Neural cell (in vitro differentiated cells): ENCODE measurements at regions not wholly inside any gene's neighbourhood (a gene's known extent, or its start where the extent isn't known, plus 50 kb on each side); places are given as distances from the start of the nearest gene placed in this dataset.

Experiments
- CTCF ChIP-seq: fragments of 450-650 bp; IDR thresholded peaks from 2 replicates; pipeline ENCODE4 v1.5.1; 2014; ENCODE audit warnings: antibody characterized with exemption, mild to moderate bottlenecking, moderate library complexity; ENCODE audit not compliant: poor library complexity, severe bottlenecking
- EP300 ChIP-seq: fragments of 450-650 bp; conservative IDR thresholded peaks from 2 replicates; pipeline ENCODE4 v1.6.1; 2014; ENCODE audit warnings: antibody characterized with exemption, mild to moderate bottlenecking, moderate library complexity; ENCODE audit not compliant: poor library complexity, severe bottlenecking
- EZH2 ChIP-seq: fragments of 200-600, 300-800 bp; shearing (Covaris generic), sonication (generic); IDR thresholded peaks from 2 replicates; pipeline ENCODE4 v1.6.1; 2014; ENCODE audit warnings: antibody characterized with exemption, low read length, borderline replicate concordance, mild to moderate bottlenecking; ENCODE audit not compliant: insufficient read depth, poor library complexity, severe bottlenecking
- POLR2AphosphoS5 ChIP-seq: IDR thresholded peaks from 2 replicates; pipeline ENCODE4 v1.6.1; 2012
- RAD21 ChIP-seq: fragments of 450-650 bp; conservative IDR thresholded peaks from 2 replicates; pipeline ENCODE4 v1.6.1; 2014; ENCODE audit warnings: antibody characterized with exemption, mild to moderate bottlenecking, moderate library complexity
- REST ChIP-seq: IDR thresholded peaks from 2 replicates; pipeline ENCODE4 v1.6.1; 2012; ENCODE audit warnings: borderline replicate concordance
- SMC3 ChIP-seq: fragments of 450-650 bp; conservative IDR thresholded peaks from 2 replicates; pipeline ENCODE4 v1.6.1; 2014; ENCODE audit warnings: antibody characterized with exemption, mild to moderate bottlenecking, moderate library complexity; ENCODE audit not compliant: poor library complexity
- TAF1 ChIP-seq: IDR thresholded peaks from 2 replicates; pipeline ENCODE4 v1.6.1; 2012; ENCODE audit warnings: low read depth

GRCh38 chr4:160745126-160745525, 1418.7 kb downstream of the FSTL5 start:
- TF ChIP-seq CTCF = no peak
- TF ChIP-seq EZH2 = no peak
- no peak for TF ChIP-seq RAD21
- TF ChIP-seq EP300 = no peak
- TF ChIP-seq POLR2AphosphoS5 = no peak
- no peak for TF ChIP-seq REST
- TF ChIP-seq TAF1 = no peak
- no peak for TF ChIP-seq SMC3
